Body of pancreas (tissue), 4 donors: ENCODE measurements at regions not wholly inside any gene's neighbourhood (a gene's known extent, or its start where the extent isn't known, plus 50 kb on each side); places are given as distances from the start of the nearest gene placed in this dataset.

Experiments used
- CTCF ChIP-seq, 7 experiments: fragments of 450-650 bp in 4 of 7; fragments of 200-600 bp in 3 of 7; sonication (generic) in 3 of 7; IDR thresholded peaks; one replicate each; pipeline ENCODE4 v1.5.1; 2016 to 2019; ENCODE audit warnings: antibody characterized with exemption in 7 of 7
- POLR2A ChIP-seq, 3 donors: fragments of 450-650 bp; IDR thresholded peaks; one replicate each; pipeline ENCODE4 v1.6.1; 2016; ENCODE audit warnings: antibody characterized with exemption in 3 of 3, mild to moderate bottlenecking in 2 of 3

GRCh38 chr11:97118614-97119200, 728.9 kb downstream of the JRKL start:
- TF ChIP-seq POLR2A (IDR thresholded peaks at IDR 0.05) (no peak), CTCF (IDR thresholded peaks at IDR 0.05) (no peak)
